ENCODE measurements at regions not wholly inside any gene's neighbourhood (a gene's known extent, or its start where the extent isn't known, plus 50 kb on each side); places are given as distances from the start of the nearest gene placed in this dataset.

GRCh38 chr3:105259496-105259895 lies 107.2 kb upstream of the ALCAM start:
- H3K36me3 ChIP-seq = no peaks in the 10 kb centered on the region
- H3K4me3 ChIP-seq = no peak overlapping the region
- no peak for TF ChIP-seq CTCF (IDR thresholded peaks at IDR 0.05)
- intact Hi-C loops (cut with DNase I) = no loop called here
- no peaks in the 10 kb centered on the region for H3K9me3 ChIP-seq
- no peak for ATAC-seq
- no peaks in the 10 kb centered on the region for H3K4me1 ChIP-seq
- no peak for DNase-seq
- H3K27ac ChIP-seq = no peak overlapping the region
- H3K27me3 ChIP-seq = no peaks in the 10 kb centered on the region

- no peak for DNase-seq
- no peaks in the 10 kb centered on the region for H3K9me3 ChIP-seq
- ATAC-seq = no peak
- H3K4me3 ChIP-seq = no peak overlapping the region
- no peaks in the 10 kb centered on the region for H3K4me1 ChIP-seq
- intact Hi-C loops (cut with DNase I) = no loop called here
- H3K36me3 ChIP-seq = no peaks in the 10 kb centered on the region
- H3K27ac ChIP-seq = no peak overlapping the region
- no peak for TF ChIP-seq CTCF (IDR thresholded peaks at IDR 0.05)
- H3K27me3 ChIP-seq = no peaks in the 10 kb centered on the region
Measured at GRCh38 chr3:105260385-105260784, 106.3 kb upstream of the ALCAM start.

- no peak for TF ChIP-seq CTCF (IDR thresholded peaks at IDR 0.05)
- Histone ChIP-seq H3K4me3 (no peak overlapping the region), H3K9me3 (no peaks in the 10 kb centered on the region), H3K27ac (no peak overlapping the region), H3K4me1 (no peaks in the 10 kb centered on the region), H3K36me3 (no peaks in the 10 kb centered on the region), H3K27me3 (no peaks in the 10 kb centered on the region)
- DNase-seq = no peak
- intact Hi-C loops (cut with DNase I) = no loop called here
- ATAC-seq = no peak
Measured at GRCh38 chr3:105274536-105274935, 92.2 kb upstream of the ALCAM start.

GRCh38 chr3:105274958-105275357 lies 91.8 kb upstream of the ALCAM start:
- no peak for TF ChIP-seq CTCF (IDR thresholded peaks at IDR 0.05)
- no peaks in the 10 kb centered on the region for H3K27me3 ChIP-seq
- H3K4me1 ChIP-seq = no peaks in the 10 kb centered on the region
- no peak for ATAC-seq
- no peak overlapping the region for H3K27ac ChIP-seq
- intact Hi-C loops (cut with DNase I) = no loop called here
- H3K4me3 ChIP-seq = no peak overlapping the region
- H3K36me3 ChIP-seq = no peaks in the 10 kb centered on the region
- no peak for DNase-seq
- H3K9me3 ChIP-seq = no peaks in the 10 kb centered on the region

- intact Hi-C loops (cut with DNase I) = no loop called here
- Histone ChIP-seq H3K36me3 (no peaks in the 10 kb centered on the region), H3K4me1 (no peaks in the 10 kb centered on the region), H3K9me3 (no peaks in the 10 kb centered on the region), H3K27me3 (no peaks in the 10 kb centered on the region), H3K4me3 (no peak overlapping the region), H3K27ac (no peak overlapping the region)
- no peak for DNase-seq
- no peak for TF ChIP-seq CTCF (IDR thresholded peaks at IDR 0.05)
- ATAC-seq = no peak
Measured at GRCh38 chr3:105277656-105278055, 89.1 kb upstream of the ALCAM start.

GRCh38 chr3:105278688-105279087 lies 88.0 kb upstream of the ALCAM start:
- Histone ChIP-seq H3K9me3 (no peaks in the 10 kb centered on the region), H3K27ac (no peak overlapping the region), H3K36me3 (no peaks in the 10 kb centered on the region), H3K4me1 (no peaks in the 10 kb centered on the region), H3K4me3 (no peak overlapping the region), H3K27me3 (no peaks in the 10 kb centered on the region)
- DNase-seq (no peak), ATAC-seq (no peak)
- intact Hi-C loops (cut with DNase I) = no loop called here
- TF ChIP-seq CTCF (IDR thresholded peaks at IDR 0.05) = no peak

All from upper lobe of right lung (tissue), 1 donor.